ENCODE measurements at regions not wholly inside any gene's neighbourhood (a gene's known extent, or its start where the extent isn't known, plus 50 kb on each side); places are given as distances from the start of the nearest gene placed in this dataset.
"Not testable (repeated sequence)": the region's sequence is repeated elsewhere in the genome, so short reads cannot be mapped to it uniquely, and the experiment has no call there.

DNA sequence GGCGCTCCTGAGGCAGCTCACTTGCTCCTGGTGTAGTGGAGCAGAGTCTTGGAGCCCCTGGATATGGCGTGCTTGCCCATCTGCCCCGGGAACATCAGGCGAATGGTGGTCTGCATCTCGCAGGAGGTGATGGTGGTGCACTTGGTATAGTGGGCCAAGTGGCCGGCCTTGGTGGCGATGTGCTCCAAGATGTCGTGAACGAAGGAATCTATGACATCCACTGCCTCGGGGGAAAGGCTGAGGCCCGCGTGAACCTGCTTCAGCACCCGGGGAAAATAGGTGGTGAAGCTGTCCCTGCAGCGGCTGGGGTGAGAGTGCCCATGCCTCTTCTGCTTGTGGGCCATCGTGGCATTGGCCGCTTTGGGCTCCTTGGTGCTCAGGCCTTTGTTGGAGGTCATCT, 58.1 kb upstream of the TMSB15B start:
- POLR2A ChIA-PET: no interaction called here
- TF ChIP-seq JUN (CRISPR knock-in tag; IDR thresholded peaks at IDR 0.05) (no peak), NR2C2 (CRISPR knock-in tag; IDR thresholded peaks at IDR 0.05) (no peak), TEAD4 (CRISPR knock-in tag; IDR thresholded peaks at IDR 0.05) (no peak)
- TF ChIP-seq, protein P1, sequence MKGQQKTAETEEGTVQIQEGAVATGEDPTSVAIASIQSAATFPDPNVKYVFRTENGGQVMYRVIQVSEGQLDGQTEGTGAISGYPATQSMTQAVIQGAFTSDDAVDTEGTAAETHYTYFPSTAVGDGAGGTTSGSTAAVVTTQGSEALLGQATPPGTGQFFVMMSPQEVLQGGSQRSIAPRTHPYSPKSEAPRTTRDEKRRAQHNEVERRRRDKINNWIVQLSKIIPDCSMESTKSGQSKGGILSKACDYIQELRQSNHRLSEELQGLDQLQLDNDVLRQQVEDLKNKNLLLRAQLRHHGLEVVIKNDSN (CRISPR knock-in tag; IDR thresholded peaks at IDR 0.05): no peak
- TF ChIP-seq, protein P2, sequence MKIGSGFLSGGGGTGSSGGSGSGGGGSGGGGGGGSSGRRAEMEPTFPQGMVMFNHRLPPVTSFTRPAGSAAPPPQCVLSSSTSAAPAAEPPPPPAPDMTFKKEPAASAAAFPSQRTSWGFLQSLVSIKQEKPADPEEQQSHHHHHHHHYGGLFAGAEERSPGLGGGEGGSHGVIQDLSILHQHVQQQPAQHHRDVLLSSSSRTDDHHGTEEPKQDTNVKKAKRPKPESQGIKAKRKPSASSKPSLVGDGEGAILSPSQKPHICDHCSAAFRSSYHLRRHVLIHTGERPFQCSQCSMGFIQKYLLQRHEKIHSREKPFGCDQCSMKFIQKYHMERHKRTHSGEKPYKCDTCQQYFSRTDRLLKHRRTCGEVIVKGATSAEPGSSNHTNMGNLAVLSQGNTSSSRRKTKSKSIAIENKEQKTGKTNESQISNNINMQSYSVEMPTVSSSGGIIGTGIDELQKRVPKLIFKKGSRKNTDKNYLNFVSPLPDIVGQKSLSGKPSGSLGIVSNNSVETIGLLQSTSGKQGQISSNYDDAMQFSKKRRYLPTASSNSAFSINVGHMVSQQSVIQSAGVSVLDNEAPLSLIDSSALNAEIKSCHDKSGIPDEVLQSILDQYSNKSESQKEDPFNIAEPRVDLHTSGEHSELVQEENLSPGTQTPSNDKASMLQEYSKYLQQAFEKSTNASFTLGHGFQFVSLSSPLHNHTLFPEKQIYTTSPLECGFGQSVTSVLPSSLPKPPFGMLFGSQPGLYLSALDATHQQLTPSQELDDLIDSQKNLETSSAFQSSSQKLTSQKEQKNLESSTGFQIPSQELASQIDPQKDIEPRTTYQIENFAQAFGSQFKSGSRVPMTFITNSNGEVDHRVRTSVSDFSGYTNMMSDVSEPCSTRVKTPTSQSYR (CRISPR knock-in tag; IDR thresholded peaks at IDR 0.05): no peak
- TF ChIP-seq, protein P3, sequence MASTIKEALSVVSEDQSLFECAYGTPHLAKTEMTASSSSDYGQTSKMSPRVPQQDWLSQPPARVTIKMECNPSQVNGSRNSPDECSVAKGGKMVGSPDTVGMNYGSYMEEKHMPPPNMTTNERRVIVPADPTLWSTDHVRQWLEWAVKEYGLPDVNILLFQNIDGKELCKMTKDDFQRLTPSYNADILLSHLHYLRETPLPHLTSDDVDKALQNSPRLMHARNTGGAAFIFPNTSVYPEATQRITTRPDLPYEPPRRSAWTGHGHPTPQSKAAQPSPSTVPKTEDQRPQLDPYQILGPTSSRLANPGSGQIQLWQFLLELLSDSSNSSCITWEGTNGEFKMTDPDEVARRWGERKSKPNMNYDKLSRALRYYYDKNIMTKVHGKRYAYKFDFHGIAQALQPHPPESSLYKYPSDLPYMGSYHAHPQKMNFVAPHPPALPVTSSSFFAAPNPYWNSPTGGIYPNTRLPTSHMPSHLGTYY (CRISPR knock-in tag; IDR thresholded peaks at IDR 0.05): no peak
- TF ChIP-seq, protein P4, sequence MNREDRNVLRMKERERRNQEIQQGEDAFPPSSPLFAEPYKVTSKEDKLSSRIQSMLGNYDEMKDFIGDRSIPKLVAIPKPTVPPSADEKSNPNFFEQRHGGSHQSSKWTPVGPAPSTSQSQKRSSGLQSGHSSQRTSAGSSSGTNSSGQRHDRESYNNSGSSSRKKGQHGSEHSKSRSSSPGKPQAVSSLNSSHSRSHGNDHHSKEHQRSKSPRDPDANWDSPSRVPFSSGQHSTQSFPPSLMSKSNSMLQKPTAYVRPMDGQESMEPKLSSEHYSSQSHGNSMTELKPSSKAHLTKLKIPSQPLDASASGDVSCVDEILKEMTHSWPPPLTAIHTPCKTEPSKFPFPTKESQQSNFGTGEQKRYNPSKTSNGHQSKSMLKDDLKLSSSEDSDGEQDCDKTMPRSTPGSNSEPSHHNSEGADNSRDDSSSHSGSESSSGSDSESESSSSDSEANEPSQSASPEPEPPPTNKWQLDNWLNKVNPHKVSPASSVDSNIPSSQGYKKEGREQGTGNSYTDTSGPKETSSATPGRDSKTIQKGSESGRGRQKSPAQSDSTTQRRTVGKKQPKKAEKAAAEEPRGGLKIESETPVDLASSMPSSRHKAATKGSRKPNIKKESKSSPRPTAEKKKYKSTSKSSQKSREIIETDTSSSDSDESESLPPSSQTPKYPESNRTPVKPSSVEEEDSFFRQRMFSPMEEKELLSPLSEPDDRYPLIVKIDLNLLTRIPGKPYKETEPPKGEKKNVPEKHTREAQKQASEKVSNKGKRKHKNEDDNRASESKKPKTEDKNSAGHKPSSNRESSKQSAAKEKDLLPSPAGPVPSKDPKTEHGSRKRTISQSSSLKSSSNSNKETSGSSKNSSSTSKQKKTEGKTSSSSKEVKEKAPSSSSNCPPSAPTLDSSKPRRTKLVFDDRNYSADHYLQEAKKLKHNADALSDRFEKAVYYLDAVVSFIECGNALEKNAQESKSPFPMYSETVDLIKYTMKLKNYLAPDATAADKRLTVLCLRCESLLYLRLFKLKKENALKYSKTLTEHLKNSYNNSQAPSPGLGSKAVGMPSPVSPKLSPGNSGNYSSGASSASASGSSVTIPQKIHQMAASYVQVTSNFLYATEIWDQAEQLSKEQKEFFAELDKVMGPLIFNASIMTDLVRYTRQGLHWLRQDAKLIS (CRISPR knock-in tag; IDR thresholded peaks at IDR 0.05; ENCODE audit: borderline replicate concordance): no peak
- TF ChIP-seq, protein P5, sequence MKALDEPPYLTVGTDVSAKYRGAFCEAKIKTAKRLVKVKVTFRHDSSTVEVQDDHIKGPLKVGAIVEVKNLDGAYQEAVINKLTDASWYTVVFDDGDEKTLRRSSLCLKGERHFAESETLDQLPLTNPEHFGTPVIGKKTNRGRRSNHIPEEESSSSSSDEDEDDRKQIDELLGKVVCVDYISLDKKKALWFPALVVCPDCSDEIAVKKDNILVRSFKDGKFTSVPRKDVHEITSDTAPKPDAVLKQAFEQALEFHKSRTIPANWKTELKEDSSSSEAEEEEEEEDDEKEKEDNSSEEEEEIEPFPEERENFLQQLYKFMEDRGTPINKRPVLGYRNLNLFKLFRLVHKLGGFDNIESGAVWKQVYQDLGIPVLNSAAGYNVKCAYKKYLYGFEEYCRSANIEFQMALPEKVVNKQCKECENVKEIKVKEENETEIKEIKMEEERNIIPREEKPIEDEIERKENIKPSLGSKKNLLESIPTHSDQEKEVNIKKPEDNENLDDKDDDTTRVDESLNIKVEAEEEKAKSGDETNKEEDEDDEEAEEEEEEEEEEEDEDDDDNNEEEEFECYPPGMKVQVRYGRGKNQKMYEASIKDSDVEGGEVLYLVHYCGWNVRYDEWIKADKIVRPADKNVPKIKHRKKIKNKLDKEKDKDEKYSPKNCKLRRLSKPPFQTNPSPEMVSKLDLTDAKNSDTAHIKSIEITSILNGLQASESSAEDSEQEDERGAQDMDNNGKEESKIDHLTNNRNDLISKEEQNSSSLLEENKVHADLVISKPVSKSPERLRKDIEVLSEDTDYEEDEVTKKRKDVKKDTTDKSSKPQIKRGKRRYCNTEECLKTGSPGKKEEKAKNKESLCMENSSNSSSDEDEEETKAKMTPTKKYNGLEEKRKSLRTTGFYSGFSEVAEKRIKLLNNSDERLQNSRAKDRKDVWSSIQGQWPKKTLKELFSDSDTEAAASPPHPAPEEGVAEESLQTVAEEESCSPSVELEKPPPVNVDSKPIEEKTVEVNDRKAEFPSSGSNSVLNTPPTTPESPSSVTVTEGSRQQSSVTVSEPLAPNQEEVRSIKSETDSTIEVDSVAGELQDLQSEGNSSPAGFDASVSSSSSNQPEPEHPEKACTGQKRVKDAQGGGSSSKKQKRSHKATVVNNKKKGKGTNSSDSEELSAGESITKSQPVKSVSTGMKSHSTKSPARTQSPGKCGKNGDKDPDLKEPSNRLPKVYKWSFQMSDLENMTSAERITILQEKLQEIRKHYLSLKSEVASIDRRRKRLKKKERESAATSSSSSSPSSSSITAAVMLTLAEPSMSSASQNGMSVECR (CRISPR knock-in tag; IDR thresholded peaks at IDR 0.05; ENCODE audit: borderline replicate concordance): no peak
- CTCF ChIA-PET: no interaction called here
- Mint-ChIP-seq H3K4me3 (no peak overlapping the region), H3K9me3 (peaks cover 43% of the 10 kb centered on the region), H3K4me1 (no peaks in the 10 kb centered on the region), H3K27me3 (ENCODE audit: low read depth) (peaks cover 17% of the 10 kb centered on the region), H3K27ac (no peak overlapping the region), H3K36me3 (peaks cover 19% of the 10 kb centered on the region)
- DNase-seq (ENCODE audit: low spot score) (no peak), ATAC-seq (no peak)

DNA sequence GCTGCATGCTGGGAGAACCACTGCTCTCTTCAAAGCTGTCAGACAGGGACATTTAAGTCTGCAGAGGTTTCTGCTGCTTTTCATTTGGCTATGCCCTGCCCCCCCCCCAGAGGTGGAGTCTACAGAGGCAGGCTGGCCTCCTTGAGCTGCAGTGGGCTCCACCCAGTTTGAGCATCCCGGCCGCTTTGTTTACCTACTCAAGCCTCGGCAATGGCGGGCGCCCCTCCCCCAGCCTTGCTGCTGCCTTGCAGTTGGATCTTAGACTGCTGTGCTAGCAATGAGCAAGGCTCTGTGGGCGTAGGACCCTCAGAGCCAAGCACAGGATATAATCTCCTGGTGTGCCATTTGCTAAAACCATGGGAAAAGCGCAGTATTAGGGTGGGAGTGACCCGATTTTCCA, 59.8 kb upstream of the TMSB15B start:
- H3K4me1 Mint-ChIP-seq; CTCF ChIA-PET; DNase-seq (ENCODE audit: low spot score); H3K27ac Mint-ChIP-seq; H3K4me3 Mint-ChIP-seq; POLR2A ChIA-PET; ATAC-seq: not testable (repeated sequence)
- Mint-ChIP-seq H3K9me3 (peaks cover 43% of the 10 kb centered on the region), H3K27me3 (ENCODE audit: low read depth) (peaks cover 22% of the 10 kb centered on the region), H3K36me3 (peaks cover 19% of the 10 kb centered on the region)

DNA sequence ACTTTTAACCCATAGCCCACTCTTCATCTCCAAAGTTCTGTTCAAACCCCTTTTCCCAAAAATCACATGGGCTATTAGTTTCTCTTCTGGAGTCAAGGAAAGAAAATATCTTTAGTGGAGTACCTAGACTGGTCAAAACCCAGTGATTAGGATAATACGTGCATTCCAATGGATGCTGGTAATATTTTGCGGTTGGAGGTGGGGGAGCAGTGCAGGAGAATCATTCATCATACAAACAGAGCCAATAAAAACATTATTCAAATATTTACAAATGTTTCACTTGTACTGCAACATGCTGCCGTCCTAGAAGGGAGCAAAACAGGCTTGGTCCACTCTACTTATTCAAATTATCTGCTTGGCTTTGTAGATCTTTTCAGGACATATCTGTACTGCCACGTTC, 57.2 kb upstream of the RAB9B start:
- DNase-seq (ENCODE audit: low spot score) (no peak), ATAC-seq (no peak)
- no peaks in the 10 kb centered on the region for H3K36me3 Mint-ChIP-seq
- ChIA-PET CTCF (no interaction called here), POLR2A (no interaction called here)
- peaks cover 4% of the 10 kb centered on the region; the same call in 1 of the 2 replicates for H3K9me3 Mint-ChIP-seq
- peaks cover 11% of the 10 kb centered on the region for H3K27me3 Mint-ChIP-seq (ENCODE audit: low read depth)
- H3K27ac Mint-ChIP-seq: no peak overlapping the region
- no peaks in the 10 kb centered on the region for H3K4me1 Mint-ChIP-seq
- no peak overlapping the region for H3K4me3 Mint-ChIP-seq
- TF ChIP-seq SOX15 (CRISPR knock-in tag; IDR thresholded peaks at IDR 0.05) (no peak), JAZF1 (CRISPR knock-in tag; IDR thresholded peaks at IDR 0.05) (no peak), CBFB (CRISPR knock-in tag; IDR thresholded peaks at IDR 0.05; ENCODE audit: low read depth) (no peak)
- TF ChIP-seq, protein P6, sequence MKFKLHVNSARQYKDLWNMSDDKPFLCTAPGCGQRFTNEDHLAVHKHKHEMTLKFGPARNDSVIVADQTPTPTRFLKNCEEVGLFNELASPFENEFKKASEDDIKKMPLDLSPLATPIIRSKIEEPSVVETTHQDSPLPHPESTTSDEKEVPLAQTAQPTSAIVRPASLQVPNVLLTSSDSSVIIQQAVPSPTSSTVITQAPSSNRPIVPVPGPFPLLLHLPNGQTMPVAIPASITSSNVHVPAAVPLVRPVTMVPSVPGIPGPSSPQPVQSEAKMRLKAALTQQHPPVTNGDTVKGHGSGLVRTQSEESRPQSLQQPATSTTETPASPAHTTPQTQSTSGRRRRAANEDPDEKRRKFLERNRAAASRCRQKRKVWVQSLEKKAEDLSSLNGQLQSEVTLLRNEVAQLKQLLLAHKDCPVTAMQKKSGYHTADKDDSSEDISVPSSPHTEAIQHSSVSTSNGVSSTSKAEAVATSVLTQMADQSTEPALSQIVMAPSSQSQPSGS (CRISPR knock-in tag; IDR thresholded peaks at IDR 0.05; ENCODE audit: borderline replicate concordance, low read depth): no peak
- TF ChIP-seq, protein P7, sequence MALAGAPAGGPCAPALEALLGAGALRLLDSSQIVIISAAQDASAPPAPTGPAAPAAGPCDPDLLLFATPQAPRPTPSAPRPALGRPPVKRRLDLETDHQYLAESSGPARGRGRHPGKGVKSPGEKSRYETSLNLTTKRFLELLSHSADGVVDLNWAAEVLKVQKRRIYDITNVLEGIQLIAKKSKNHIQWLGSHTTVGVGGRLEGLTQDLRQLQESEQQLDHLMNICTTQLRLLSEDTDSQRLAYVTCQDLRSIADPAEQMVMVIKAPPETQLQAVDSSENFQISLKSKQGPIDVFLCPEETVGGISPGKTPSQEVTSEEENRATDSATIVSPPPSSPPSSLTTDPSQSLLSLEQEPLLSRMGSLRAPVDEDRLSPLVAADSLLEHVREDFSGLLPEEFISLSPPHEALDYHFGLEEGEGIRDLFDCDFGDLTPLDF (CRISPR knock-in tag; IDR thresholded peaks at IDR 0.05): no peak
